GM23248 (cell line): ENCODE measurements at regions not wholly inside any gene's neighbourhood (a gene's known extent, or its start where the extent isn't known, plus 50 kb on each side); places are given as distances from the start of the nearest gene placed in this dataset.

Source experiments
- EZH2 ChIP-seq: fragments of 200-600 bp; sonication (generic); IDR thresholded peaks from 2 replicates; pipeline ENCODE4 v1.6.1; 2018; ENCODE audit warnings: antibody characterized with exemption, mild to moderate bottlenecking; ENCODE audit not compliant: insufficient read depth, poor library complexity, severe bottlenecking
- EZH2phosphoT487 ChIP-seq: fragments of 200-600 bp; sonication (generic); IDR thresholded peaks from 2 replicates; pipeline ENCODE4 v1.6.1; 2018; ENCODE audit warnings: antibody characterized with exemption, moderate library complexity, mild to moderate bottlenecking, low read depth; ENCODE audit not compliant: insufficient read depth

DNA sequence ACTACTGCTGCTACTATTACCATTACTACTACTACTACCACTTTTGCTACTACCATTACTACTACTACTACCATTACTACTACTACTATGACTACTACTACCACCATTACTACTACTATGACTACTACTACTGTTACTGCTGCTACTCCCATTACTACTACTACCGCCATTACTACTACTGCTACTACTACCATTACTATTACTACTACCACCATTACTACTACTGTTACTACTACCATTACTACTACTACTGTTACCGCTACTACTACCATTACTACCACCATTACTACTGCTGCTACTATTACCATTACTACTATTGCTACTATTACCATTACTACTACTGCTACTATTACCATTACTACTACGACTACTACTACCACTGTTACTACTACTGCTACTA lies 209.1 kb downstream of the IRF8 start:
- TF ChIP-seq EZH2phosphoT487 (no peak), EZH2 (no peak)
